CD4-positive, alpha-beta T cell treated with Interferon alpha-2 for 1 hour (primary cell): ENCODE measurements at regions not wholly inside any gene's neighbourhood (a gene's known extent, or its start where the extent isn't known, plus 50 kb on each side); places are given as distances from the start of the nearest gene placed in this dataset.
"Not testable (repeated sequence)": the region's sequence is repeated elsewhere in the genome, so short reads cannot be mapped to it uniquely, and the experiment has no call there.

Experiments used
- DNase-seq, 2 donors: peaks; one replicate each; pipeline ENCODE4 v3.0.0-alpha.2; 2020 to 2022

DNA sequence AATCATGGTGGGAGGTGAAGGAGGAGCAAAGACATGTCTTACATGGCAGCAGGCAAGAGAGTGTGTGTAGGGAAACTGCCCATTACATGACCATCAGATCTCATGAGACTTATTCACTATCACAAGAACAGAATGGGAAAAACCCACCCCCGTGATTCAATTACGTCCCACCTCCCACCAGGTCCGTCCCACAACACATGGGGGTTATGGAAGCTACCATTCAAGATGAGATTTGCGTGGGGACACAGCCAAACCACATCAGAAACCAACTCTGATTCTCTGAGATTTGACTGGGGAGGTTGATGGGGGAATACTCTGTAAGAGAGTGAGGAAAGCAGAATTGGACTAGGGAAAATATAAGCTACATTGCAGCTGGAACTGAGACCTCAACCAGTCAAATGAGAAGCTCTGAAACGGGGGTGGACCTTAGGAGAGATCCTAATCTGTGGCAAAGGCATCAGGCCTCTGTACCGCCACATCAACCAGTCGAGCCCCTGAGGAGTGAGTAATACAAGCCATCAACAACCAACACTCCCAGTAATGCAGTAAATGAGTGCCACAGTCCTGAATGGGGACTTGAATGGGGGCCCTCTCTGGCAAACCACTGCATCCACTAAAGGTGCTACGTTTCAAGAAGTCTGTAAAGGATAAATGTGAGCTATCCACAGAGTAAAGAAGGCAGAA, 207.9 kb upstream of the GADL1 start:
- DNase-seq: no peak

DNA sequence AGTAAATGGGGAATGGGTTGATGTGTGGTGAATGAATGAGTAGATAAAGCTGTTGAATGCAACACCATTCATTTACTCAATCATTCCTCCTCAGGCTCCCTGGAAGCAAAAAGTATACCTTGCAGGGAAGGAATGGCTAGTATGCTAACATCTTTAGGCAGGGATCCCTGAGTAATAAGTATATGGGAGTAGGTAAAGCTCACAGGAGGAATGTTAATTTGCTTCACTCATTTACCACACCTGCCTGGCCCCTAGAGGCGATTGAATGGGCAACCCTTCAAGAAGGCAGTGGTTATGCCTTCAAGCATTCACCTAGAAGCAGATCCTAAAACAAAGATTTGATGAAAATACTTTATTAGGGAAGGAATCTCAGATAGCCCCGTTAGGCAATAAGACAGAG, 208.7 kb upstream of the GADL1 start:
- no peak for DNase-seq

DNA sequence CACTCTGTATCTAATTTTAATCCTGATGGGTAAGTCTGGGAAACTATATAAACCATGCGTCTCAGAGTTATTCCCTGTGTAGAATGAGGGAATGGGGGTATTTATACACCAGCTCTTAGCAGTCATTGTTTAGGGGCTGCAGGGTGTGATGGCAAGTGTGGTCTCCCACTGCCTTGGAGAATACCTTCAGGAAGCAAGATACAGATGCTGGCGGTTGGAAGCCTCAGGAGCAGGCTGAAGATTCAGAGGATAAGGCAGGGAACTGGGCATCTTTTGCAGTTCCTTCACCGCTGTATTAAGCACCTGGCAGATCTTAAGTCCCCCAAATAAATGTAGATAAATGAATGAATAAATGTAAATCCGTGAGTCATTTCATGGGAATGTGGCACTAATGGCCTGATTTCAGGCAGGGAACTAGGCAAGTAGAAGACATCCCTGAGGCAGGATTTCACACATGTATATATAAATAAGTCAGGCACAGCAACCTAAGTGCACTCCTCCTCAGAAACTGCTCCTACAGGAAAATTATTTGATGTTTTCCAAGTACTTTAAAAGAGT, 209.2 kb upstream of the GADL1 start:
- no peak for DNase-seq

DNA sequence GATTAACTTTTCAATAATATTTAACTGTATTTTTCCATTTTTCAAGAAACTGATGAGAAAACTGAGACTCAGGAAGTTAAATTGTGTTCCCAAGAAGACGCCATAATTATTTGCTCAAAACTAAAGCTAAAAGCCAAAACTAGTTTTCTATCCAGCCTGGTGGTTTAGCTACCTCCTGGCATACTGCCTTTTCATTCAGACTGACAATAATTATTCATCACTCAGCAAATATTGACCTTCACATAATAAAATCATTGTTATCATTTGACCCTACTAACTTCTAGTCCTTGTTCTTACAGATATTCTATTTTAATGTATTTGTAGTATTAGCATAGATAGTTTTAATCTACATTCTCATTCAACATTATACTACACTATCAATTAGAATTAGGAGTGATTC, 210.6 kb upstream of the GADL1 start:
- no peak for DNase-seq

DNA sequence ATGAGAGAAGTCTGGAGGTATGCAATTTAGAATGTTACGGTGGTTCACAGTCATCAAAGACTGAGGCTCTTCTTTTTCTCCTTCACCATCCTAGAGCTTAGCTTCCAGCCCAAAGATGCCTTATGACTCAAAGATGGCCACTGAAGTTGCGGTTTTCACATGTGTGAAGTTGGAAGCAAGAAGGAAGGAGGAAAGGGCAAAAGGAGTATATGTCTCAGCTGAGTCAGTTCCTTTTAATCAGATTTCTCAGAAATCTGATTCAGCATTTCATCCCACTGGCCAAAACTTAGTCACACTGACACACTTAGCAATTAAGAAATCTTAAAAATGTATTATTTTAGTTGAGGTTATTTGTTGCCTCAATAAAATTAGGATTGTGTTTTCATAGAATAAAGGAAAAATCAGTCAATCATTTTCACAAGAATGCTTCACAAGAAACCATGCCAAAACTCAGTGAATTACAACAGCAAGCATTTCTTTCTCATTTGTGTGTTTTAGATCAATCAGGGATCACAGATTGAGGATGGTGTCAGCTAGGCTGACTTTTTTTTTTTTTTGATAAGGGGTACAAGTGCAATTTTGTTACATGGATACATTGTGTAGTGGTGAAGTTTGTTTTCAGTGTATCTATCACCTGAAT, 211.1 kb upstream of the GADL1 start:
- no peak for DNase-seq

DNA sequence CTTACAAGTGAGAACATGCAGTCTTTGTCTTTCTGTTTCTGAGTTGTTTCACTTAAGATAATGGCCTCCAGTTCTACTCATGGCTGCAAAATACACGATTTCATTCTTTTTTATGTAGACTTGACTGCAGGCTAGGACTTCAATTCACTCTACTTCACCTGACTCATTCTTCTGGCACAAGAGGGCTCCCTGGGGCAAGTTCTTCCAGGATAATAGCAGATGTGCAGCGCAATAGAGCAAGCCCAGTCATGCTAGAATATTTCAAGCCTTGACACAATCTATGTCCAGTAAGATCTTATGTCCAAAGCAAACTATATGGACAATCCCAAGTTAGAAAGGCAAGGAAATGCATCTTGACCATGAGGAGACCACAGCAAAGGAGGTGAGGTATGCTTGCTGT, 211.7 kb upstream of the GADL1 start:
- DNase-seq: no peak

DNA sequence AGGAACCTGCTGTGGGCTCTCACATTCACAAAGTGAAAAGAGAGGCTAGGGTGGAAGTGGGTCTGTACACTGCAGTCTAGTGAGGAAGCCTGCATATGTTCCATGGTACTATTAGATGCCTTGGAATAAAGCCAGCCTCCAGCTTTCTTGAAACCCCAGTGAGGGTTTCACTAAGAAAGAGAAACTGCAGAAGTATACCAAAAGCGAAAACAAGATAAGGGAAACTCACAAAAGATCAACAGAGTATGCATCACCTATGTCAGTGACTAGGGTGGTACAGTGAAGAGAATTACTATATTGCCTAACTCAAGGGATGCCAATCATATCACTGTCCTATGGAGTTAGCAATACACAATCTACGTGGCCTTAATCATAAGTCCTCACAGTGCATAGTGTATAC, 212.5 kb upstream of the GADL1 start:
- DNase-seq: no peak

DNA sequence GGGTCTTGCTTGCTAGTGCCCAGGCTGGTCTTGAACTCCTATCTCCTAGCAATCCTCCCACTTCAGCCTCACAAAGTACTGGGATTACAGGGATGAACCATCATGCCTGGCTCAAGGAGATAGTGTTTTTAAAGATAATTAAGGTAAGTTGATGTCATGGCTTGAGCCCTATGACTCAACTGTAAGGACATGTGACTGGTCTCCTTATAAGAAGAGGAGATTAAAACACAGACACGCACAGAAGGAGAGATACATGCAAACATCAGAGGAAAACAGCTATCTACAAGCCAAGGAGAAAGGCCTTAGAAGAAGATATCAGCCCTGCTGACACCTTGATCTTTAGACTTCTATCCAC, 220.4 kb upstream of the GADL1 start:
- no peak for DNase-seq

DNA sequence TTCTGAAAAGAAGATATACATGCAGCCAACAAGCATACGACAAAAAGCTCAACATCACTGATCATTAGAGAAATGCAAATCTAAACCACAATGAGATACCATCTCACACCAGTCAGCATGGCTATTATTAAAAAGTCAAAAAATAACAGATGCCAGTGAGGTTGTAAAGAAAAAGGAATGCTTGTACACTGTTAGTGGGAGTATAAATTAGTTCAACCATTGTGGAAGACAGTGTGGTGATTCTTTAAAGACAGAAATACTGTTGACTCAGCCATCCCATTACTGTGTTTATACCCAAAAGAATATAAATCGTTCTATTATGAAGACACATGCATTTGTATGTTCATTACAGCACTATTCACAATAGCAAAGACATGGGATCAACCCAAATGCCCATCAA, 221.1 kb upstream of the GADL1 start:
- not testable (repeated sequence) for DNase-seq

DNA sequence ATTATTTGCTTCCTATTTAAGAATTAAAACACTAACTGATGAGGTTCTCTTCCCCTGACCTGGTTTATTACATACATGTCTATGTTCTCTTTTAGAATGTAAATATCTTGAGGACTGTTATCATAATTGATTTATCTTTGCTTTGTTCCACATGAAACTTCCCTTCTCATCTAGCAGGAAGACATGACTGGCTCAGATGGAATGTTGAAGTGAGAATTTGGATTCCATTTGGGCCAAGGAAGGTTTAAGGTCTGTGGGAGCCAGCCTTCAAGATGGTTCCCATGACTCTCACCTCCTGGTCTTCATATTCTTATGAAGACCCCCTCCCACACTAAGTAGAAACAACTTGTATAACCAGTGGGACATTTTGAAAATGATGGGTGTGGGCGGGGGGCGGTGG, 222.2 kb upstream of the GADL1 start:
- no peak for DNase-seq

DNA sequence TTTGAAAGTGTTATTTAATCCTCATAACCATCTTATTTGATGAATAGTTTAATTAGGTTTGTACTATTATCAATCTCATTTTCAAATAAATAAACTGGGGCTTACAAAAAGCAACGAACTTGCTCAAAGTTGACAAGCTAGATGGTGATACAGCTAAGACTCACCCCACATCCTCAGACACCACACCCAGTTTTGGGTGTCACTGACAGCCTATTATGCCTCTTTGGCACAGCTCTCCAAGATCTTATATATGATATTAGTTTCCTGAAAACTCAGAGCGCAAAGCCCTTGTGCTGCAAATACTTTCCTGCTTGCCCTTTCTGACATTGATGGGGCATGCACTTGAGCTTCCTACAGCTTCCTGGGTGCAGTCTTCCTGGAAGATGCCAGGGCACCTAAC, 223.4 kb upstream of the GADL1 start:
- DNase-seq: no peak

DNA sequence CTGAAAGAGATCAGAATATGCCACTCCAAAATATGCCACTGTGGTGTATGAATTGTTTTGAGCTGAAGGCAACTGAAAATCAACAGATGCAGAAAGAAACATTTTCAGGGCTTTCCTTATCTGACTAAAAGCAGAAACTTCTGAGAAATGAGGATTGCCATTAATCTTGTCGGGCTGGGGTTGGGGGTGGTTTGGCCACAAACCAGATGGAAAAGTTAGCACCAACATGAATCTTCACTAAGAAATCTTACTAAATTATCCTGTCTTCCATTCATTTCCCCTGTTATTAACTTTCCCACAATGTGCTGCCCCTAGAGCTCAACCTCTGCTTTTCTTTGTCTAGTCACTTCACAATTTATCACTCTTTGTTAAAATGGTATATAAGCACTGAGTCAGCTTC, 229.9 kb upstream of the GADL1 start:
- DNase-seq: no peak

DNA sequence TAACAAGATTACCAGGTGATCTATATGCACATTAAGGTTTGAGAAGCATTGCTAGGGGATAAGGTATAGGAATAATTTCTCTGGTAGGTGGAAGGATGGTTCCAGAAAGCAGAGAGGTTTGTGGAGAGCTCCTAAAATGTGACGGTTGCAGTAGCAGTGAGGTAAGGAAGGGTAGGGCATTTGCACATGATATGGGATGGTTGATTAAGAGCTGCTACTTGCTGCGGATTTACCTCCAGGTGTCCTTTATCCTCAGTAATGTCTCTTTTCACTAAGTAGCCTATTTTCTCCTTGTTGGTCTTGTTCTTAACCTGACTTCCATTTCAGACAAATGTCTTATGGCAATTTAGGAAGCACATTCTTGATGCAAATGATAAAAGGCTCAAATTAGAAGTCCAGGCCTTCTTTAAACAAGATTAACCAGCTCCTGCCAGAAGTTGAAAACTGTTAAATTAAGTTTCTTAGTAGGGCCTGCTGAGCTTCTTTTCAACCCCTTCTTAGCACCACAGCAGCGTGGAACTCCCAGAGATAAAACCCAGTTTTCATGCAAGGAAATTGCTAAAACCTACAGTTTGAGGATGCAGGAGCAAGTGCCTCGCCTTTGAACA, 231.1 kb upstream of the GADL1 start:
- DNase-seq: no peak

DNA sequence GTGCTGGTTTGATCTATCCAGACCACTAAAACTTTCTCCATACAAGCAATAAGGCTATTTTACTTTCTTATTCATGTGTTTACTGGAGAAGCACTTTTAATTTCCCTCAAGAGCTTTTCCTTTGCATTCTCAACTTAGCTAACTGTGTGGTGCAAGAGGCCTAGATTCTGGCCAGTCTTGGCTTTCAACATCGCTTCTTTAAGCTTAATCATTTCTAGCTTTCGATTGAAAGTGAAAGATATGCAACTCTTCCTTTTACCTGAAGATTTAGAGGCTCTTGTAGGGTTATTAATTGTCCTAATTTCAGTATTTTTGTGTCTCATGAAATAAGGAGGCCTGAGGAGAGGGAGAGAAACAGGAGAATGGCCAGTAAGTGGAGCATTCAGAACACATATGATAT, 234.8 kb upstream of the GADL1 start:
- no peak for DNase-seq

DNA sequence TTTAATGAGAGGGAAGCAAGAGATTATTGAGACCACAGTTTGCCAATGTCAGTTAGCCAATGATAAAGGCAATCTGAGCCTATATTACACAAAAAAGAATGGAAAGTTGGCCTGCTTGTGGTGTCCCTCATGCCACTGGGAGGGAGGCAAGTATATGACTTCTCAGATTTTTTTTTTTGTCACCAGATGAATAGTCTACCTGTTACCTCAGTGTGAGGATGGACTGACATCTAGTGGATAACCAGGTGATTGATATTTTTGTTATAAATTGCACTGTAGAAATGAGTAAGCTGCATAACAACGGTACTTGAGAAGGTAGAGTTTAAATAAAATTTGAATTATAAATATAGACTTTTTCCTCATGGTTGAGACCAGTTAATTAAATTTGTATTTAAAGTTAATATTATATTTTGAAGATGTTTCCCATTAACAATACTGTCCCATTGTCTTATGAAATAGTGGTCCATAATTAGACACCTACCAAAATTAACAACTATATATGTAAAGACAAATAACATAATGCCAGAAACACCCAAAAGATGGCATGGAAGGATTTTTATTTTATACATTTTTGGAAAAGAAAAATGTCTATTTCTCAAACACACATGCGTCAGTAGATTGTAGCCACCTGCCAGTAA, 237.8 kb upstream of the GADL1 start:
- peak in 1 of 2 donors; percentile 50 for DNase-seq

DNA sequence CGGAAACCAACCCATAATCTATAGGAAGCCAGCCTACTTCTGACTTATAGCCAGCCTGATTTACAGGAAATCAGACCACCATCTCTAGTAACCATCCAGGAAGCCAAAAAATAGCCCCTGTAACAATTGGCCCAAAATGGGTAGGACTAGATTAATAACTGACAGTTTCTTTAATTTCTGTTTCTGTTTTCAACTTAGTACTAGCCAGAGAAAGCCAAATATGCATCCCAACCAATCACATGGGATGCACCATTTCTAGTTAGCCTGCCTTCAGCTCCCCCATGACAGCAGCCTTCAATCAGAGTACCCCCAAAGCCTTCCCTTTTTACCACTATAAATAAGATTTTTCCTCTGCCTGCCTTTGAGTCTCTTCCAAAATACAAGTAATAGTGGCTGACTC, 239.1 kb upstream of the GADL1 start:
- no peak for DNase-seq

DNA sequence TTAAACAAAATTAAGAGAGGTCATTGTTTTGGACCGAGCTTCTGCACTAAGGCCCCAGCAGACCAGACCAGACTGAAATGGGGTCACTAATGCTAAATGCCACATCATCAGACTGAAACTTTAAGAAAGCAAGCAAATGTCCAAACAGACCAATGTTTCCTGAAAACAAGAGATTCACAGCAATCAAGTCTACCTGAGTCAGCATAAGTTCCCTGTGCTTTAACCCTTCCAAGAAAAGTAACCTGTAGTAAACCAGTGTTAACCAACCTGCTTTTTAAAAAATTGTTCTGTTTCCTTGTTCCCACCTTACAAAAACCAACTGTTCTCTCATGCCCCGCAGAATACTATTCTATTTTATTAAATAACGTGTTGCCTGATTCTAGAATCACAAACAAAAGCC, 241.1 kb upstream of the GADL1 start:
- DNase-seq: no peak

DNA sequence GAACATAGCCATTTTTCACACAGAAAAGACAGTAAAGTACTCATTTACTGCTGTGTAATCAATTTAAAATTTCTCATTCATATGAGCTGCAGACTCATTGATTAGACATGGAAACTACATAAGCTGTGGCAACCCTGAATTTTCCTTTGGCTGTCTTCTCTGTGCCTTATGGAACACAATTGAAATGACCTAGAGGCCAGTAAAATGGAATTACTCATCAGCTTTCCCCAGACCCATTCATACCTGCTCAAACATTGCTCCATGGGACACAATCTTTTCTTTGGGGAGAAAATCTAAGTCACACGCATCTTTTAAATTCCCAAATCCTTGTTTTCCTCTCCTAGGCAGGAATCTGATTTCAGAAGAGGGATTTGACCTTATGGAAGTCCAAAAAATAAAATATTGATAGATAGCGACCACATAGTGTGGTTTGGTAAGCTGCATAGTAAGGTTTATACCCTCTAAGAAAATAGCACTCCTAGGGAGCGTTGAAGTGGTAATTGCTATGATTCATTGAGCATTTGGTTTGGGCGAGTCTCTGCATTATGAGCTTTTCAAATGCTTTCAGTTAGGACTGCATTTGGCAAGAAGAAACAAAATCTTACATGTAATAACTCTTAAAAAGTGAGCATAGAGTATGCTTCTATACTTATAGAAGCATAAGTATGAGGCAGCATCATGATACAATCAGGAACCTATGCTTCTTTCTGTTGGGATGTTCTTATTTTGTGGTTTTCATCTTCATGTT, 243.4 kb upstream of the GADL1 start:
- DNase-seq: no peak

DNA sequence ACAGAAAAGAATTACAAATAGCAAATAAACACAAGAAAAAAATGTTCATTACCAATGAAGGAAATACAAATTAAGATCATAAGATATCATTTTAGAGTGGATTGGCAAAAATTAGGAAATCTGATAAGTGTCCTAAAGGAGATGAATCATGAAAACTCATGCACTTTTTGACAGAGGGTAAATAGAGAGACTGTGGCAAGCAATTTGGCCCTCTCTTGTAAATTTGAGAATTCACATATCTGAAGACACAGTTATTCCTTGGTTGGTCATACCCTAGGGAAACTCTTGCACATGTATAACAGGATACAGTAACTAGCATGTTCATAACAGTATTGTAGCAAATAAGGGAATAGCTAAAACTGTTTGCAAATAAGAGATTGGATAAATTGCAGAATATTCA, 246.0 kb upstream of the GADL1 start:
- DNase-seq: no peak

DNA sequence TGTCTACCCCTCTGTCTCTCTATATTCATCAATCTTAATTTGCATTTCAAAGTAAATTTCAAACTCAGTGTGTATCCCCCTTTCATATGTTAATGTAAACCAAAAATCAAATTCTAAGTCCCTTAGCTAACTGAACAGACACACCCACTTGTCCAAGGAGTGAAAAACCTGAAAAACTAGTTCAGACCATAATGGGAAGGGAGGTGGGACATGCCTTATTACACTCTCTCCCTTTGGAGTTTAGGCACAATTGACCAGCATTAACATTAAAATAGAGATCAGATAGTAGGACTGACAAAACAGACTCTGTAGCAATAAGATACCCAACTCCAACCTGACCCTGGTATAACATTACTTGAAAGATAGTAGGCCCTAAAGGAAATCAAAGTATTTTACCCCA, 247.7 kb upstream of the GADL1 start:
- no peak for DNase-seq

DNA sequence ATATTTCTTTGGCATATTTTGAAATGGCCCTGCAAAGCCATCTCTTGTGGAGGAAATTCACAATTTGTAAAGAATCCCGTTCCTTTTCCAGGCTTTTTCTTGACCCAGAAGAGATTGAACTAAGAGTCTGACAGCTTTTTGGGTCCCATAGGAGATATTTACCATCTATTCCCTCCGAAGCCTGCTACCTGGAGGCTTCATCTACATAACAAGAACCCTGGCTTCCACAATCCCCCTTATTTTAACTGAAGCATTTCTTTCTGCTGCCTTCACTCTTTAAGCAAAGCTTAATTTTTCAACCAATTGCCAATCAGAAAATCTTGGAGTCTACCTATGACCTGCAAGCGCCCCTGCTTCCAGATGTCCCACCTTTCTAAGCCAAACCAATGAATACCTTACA, 248.1 kb upstream of the GADL1 start:
- no peak for DNase-seq

DNA sequence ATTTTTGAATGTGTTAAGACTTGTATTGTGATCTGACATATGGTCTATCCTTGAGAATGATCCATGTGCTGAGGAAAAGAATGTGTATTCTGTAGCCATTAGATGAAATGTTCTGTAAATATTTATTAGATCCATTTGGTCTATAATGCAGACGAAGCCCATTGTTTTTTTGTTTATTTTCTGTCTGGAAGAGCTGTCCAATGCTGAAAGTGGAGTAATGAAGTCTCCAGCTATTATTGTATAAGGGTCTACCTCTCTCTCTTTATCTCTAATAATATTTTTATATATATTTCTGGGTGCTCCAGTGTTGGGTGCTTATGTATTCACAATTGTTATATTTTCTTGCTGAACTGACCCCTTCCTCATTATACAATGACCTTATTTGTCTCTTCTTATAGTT, 250.6 kb upstream of the GADL1 start:
- no peak for DNase-seq

DNA sequence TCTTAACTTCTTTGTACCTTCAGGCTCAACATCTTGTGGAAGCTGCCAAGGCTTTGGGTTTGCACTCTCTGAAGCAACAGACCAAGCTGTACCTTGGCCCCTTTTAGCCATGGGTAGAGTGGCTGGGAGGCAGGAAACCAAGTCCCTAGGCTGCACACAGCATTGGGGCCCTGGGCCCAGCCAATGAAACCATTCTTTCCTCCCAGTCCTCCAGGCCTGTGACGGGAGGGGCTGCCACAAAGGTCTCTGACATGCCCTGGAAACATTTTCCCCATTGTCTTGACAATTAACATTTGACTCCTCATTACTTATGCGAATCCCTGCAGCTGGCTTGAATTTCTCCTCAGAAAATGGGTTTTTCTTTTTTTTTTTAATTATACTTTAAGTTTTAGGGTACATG, 253.1 kb upstream of the GADL1 start:
- DNase-seq: no peak
